SK-N-SH (cell line): ENCODE measurements at regions not wholly inside any gene's neighbourhood (a gene's known extent, or its start where the extent isn't known, plus 50 kb on each side); places are given as distances from the start of the nearest gene placed in this dataset.

Source experiments
- CTCF ChIA-PET: fragments of 300-600, 350-600 bp; formaldehyde crosslinking; extraction: SDS; loops from one replicate; lab custom pipeline; 2021; lab: Yijun Ruan, JAX
- POLR2A ChIA-PET: fragments of 350-600 bp; sonication (Branson Sonifier 250); formaldehyde crosslinking; extraction: SDS; loops from one replicate; lab custom pipeline; 2020; ENCODE audit warnings: antibody characterized with exemption, inconsistent platforms; lab: Yijun Ruan, JAX
- DNase-seq: peaks from one replicate; pipeline ENCODE4 v3.0.0; 2012
- H2AFZ ChIP-seq: fragments of 200-600 bp; sonication (generic); 2 replicates; pipeline ENCODE4 v1.8.1; 2016; ENCODE audit warnings: antibody characterized with exemption, mild to moderate bottlenecking, low read depth
- H3F3A ChIP-seq: fragments of 200-600 bp; sonication (generic); replicated peaks from 2 replicates; pipeline ENCODE3; 2016; ENCODE audit warnings: antibody characterized with exemption, mild to moderate bottlenecking; ENCODE audit not compliant: insufficient read depth
- H3K27ac ChIP-seq, 2 experiments: fragments of 200-500 bp in 1 of 2; fragments of 200-600 bp in 1 of 2; sonication (Bioruptor generic) in 1 of 2; sonication (generic), shearing (Covaris generic) in 1 of 2; 2 replicates each; pipeline versions ENCODE4 v1.5.1 to v1.6.1; 2014 to 2016; ENCODE audit warnings: low read depth in 2 of 2, inconsistent platforms in 1 of 2, low read length in 1 of 2, mild to moderate bottlenecking in 1 of 2, mixed read lengths in 1 of 2
- H3K27me3 ChIP-seq: fragments of 200-600 bp; sonication (generic), shearing (Covaris generic); 2 replicates; pipeline ENCODE4 v1.6.1; 2016; ENCODE audit warnings: mixed run types; ENCODE audit not compliant: insufficient read depth
- H3K36me3 ChIP-seq, 2 experiments: fragments of 200-500 bp in 1 of 2; fragments of 200-600 bp in 1 of 2; sonication (Bioruptor generic) in 1 of 2; sonication (generic) in 1 of 2; replicated peaks in 1 of 2; 2 replicates each; pipeline versions ENCODE3 to v1.5.1; 2014 to 2016; ENCODE audit warnings: low read length in 1 of 2, mild to moderate bottlenecking in 1 of 2; ENCODE audit not compliant: insufficient read depth in 2 of 2, control insufficient read depth in 1 of 2
- H3K4me1 ChIP-seq, 2 experiments: fragments of 200-500 bp in 1 of 2; fragments of 200-600 bp in 1 of 2; sonication (Bioruptor generic) in 1 of 2; sonication (generic), shearing (Covaris generic) in 1 of 2; 2 replicates each; pipeline versions ENCODE4 v1.5.1 to v1.6.1; 2014 to 2016; ENCODE audit warnings: low read depth in 1 of 2, low read length in 1 of 2, mixed run types in 1 of 2; ENCODE audit not compliant: insufficient read depth in 2 of 2, control insufficient read depth in 1 of 2
- H3K4me2 ChIP-seq: fragments of 200-600 bp; sonication (generic), shearing (Covaris generic); 2 replicates; pipeline ENCODE4 v1.6.1; 2017; ENCODE audit warnings: mixed run types
- H3K4me3 ChIP-seq, 2 experiments: fragments of 200-500 bp in 1 of 2; fragments of 200-600 bp in 1 of 2; sonication (Bioruptor generic) in 1 of 2; sonication (generic), shearing (Covaris generic) in 1 of 2; 2 replicates each; pipeline versions ENCODE4 v1.5.1 to v1.8.1; 2014 to 2016; ENCODE audit warnings: low read depth in 2 of 2, inconsistent platforms in 1 of 2, low read length in 1 of 2, mild to moderate bottlenecking in 1 of 2, mixed read lengths in 1 of 2, moderate library complexity in 1 of 2
- H3K79me2 ChIP-seq: fragments of 200-600 bp; sonication (generic); 2 replicates; pipeline ENCODE4 v1.8.1; 2017; ENCODE audit warnings: mild to moderate bottlenecking; ENCODE audit not compliant: insufficient read depth
- H3K9ac ChIP-seq: fragments of 200-600 bp; sonication (generic); 2 replicates; pipeline ENCODE4 v1.6.1; 2017; ENCODE audit warnings: mixed run types
- H3K9me2 ChIP-seq: fragments of 200-600 bp; sonication (generic); 2 replicates; pipeline ENCODE4 v1.6.1; 2017; ENCODE audit warnings: mixed run types
- H3K9me3 ChIP-seq: fragments of 200-600 bp; sonication (generic); 2 replicates; pipeline ENCODE4 v1.6.1; 2017; ENCODE audit warnings: mixed run types, mild to moderate bottlenecking, moderate library complexity
- H4K20me1 ChIP-seq: fragments of 200-600 bp; sonication (generic); 2 replicates; pipeline ENCODE4 v1.6.1; 2017; ENCODE audit warnings: mild to moderate bottlenecking, mixed run types; ENCODE audit not compliant: insufficient read depth
- CHD2 ChIP-seq: fragments of 150-350 bp; IDR thresholded peaks from 2 replicates; pipeline ENCODE4 v1.6.1; 2018; ENCODE audit warnings: low read length; ENCODE audit not compliant: partially characterized antibody
- CTCF ChIP-seq: fragments of 200-600 bp; sonication (generic); IDR thresholded peaks from 2 replicates; pipeline ENCODE4 v1.6.1; 2017; ENCODE audit warnings: antibody characterized with exemption, mild to moderate bottlenecking, moderate library complexity
- ELF1 ChIP-seq: IDR thresholded peaks from 2 replicates; pipeline ENCODE4 v1.4.0; 2012
- EZH2phosphoT487 ChIP-seq: fragments of 200-600 bp; sonication (generic); IDR thresholded peaks from 2 replicates; pipeline ENCODE4 v1.6.1; 2017; ENCODE audit warnings: low read depth, mixed run types, mild to moderate bottlenecking, antibody characterized with exemption, moderate library complexity, borderline replicate concordance
- FOXM1 ChIP-seq: IDR thresholded peaks from 2 replicates; pipeline ENCODE4 v1.4.0; 2012; ENCODE audit warnings: low read depth, mild to moderate bottlenecking
- GABPA ChIP-seq: IDR thresholded peaks from 2 replicates; pipeline ENCODE4 v1.4.0; 2012; ENCODE audit warnings: low read depth, mild to moderate bottlenecking
- GATA2 ChIP-seq: sonication (generic); formaldehyde crosslinking; IDR thresholded peaks from 2 replicates; pipeline ENCODE4 v1.5.0; 2020; ENCODE audit warnings: mild to moderate bottlenecking, missing genetic modification reagents
- MAX ChIP-seq: IDR thresholded peaks from 2 replicates; pipeline ENCODE4 v1.4.0; 2012; ENCODE audit warnings: low read depth
- MXI1 ChIP-seq: IDR thresholded peaks from 2 replicates; pipeline ENCODE4 v1.6.1; 2012; ENCODE audit warnings: mild to moderate bottlenecking, low read depth, low read length, improper control_type of control experiment
- PBX3 ChIP-seq: IDR thresholded peaks from 2 replicates; pipeline ENCODE4; 2012
- RCOR1 ChIP-seq: fragments of 150-350 bp; IDR thresholded peaks from 2 replicates; pipeline ENCODE4 v1.6.1; 2017; ENCODE audit warnings: antibody characterized with exemption, low read length
- RFX5 ChIP-seq: IDR thresholded peaks from 2 replicates; pipeline ENCODE4 v1.6.1; 2012; ENCODE audit warnings: mild to moderate bottlenecking, improper control_type of control experiment, low read length
- SIN3A ChIP-seq: IDR thresholded peaks from 2 replicates; pipeline ENCODE4 v1.6.1; 2012; ENCODE audit warnings: low read depth, mild to moderate bottlenecking, low read length, moderate library complexity, borderline replicate concordance
- SMC3 ChIP-seq: IDR thresholded peaks from 2 replicates; pipeline ENCODE4 v1.6.1; 2012; ENCODE audit warnings: low read depth, low read length, improper control_type of control experiment
- TCF12 ChIP-seq: IDR thresholded peaks from 2 replicates; pipeline ENCODE4 v1.4.0; 2012
- TEAD4 ChIP-seq: IDR thresholded peaks from 2 replicates; pipeline ENCODE4 v1.4.0; 2012; ENCODE audit warnings: mild to moderate bottlenecking, borderline replicate concordance; ENCODE audit not compliant: insufficient read depth
- USF1 ChIP-seq: IDR thresholded peaks from 2 replicates; pipeline ENCODE4 v1.4.0; 2012; ENCODE audit warnings: low read depth, borderline replicate concordance
- ZBTB33 ChIP-seq: IDR thresholded peaks from 2 replicates; pipeline ENCODE4 v1.4.0; 2012; ENCODE audit warnings: low read depth, borderline replicate concordance
- WGBS: methylation state at CpG from one replicate; pipeline ENCODE4 v1.1.6; 2017; ENCODE audit warnings: low lambda C conversion rate; 5-methylcytosine and 5-hydroxymethylcytosine counted together

GRCh38 chr21:27695246-27695645, 728.4 kb upstream of the ADAMTS5 start (continued):
- TF ChIP-seq ZBTB33 (no peak), MXI1 (no peak), GATA2 (CRISPR knock-in tag) (no peak), USF1 (no peak), RFX5 (no peak), SIN3A (no peak), MAX (no peak), GABPA (no peak), CTCF (no peak), TEAD4 (no peak), RCOR1 (no peak), PBX3 (no peak)

- no peak overlapping the region for H3K4me3 ChIP-seq
- H3K36me3 ChIP-seq = no peaks in the 10 kb centered on the region
- H3K27ac ChIP-seq = no peak overlapping the region
- CTCF ChIA-PET = interaction anchor here (1.2 kb wide), 1 partner anchor 844 kb away, joined by 4 read pairs; no protein-coding TSS in a partner anchor
- WGBS = 68% methylated on average over 4 of the region's 4 CpGs
- no peaks in the 10 kb centered on the region for H3K9me3 ChIP-seq
- H4K20me1 ChIP-seq = no peaks in the 10 kb centered on the region
- H3K27me3 ChIP-seq = no peaks in the 10 kb centered on the region
- POLR2A ChIA-PET = no interaction called here
- no peaks in the 10 kb centered on the region for H3K9me2 ChIP-seq
- no peak overlapping the region for H3K9ac ChIP-seq
- H3F3A ChIP-seq = no peaks in the 10 kb centered on the region
- no peak overlapping the region for H2AFZ ChIP-seq
- no peaks in the 10 kb centered on the region for H3K79me2 ChIP-seq
- TF ChIP-seq RCOR1 = no peak
- TF ChIP-seq MXI1 = no peak
- TF ChIP-seq USF1 = no peak
- no peak for TF ChIP-seq ZBTB33
- TF ChIP-seq TEAD4 = no peak
- no peak for TF ChIP-seq PBX3
- TF ChIP-seq ELF1 = no peak
- TF ChIP-seq SMC3 = no peak
- TF ChIP-seq CHD2 = no peak
- TF ChIP-seq FOXM1 = no peak
- no peak for TF ChIP-seq GATA2 (CRISPR knock-in tag)
- no peak for TF ChIP-seq GABPA
- TF ChIP-seq TCF12 = no peak
- TF ChIP-seq SIN3A = no peak
- no peak for TF ChIP-seq EZH2phosphoT487
- H3K4me1 ChIP-seq = no peaks in the 10 kb centered on the region; a peak in 1 of 4 replicates
- no peak overlapping the region for H3K4me2 ChIP-seq
- no peak for DNase-seq
These were observed 727.8 kb upstream of the ADAMTS5 start for GRCh38 chr21:27694667-27695066.
